ENCODE measurements at regions not wholly inside any gene's neighbourhood (a gene's known extent, or its start where the extent isn't known, plus 50 kb on each side); places are given as distances from the start of the nearest gene placed in this dataset.
"Not testable (repeated sequence)": the region's sequence is repeated elsewhere in the genome, so short reads cannot be mapped to it uniquely, and the experiment has no call there.

- peaks cover 6% of the 10 kb centered on the region for H3K9me3 Mint-ChIP-seq
- TF ChIP-seq CTCF (conservative IDR thresholded peaks at IDR 0.05): no peak
- H3K27ac Mint-ChIP-seq (ENCODE audit: unreplicated experiment): no peak overlapping the region
- DNase-seq (ENCODE audit: low read depth, low spot score): no peak
- H3K4me1 Mint-ChIP-seq: peaks cover 5% of the 10 kb centered on the region
- no peak overlapping the region for H3K4me3 Mint-ChIP-seq
- no peaks in the 10 kb centered on the region for H3K27me3 Mint-ChIP-seq (ENCODE audit: low read depth)
- no peaks in the 10 kb centered on the region for H3K36me3 Mint-ChIP-seq (ENCODE audit: low read depth)
These were observed 60.6 kb upstream of the SLC2A1 start for GRCh38 chr1:43019226-43019625.

- Mint-ChIP-seq H3K4me3 (no peak overlapping the region), H3K4me1 (peaks cover 15% of the 10 kb centered on the region), H3K27ac (ENCODE audit: unreplicated experiment) (peak overlapping the region; percentile 36), H3K9me3 (peaks cover 6% of the 10 kb centered on the region), H3K27me3 (ENCODE audit: low read depth) (no peaks in the 10 kb centered on the region), H3K36me3 (ENCODE audit: low read depth) (no peaks in the 10 kb centered on the region)
- no peak for DNase-seq (ENCODE audit: low read depth, low spot score)
- TF ChIP-seq CTCF (conservative IDR thresholded peaks at IDR 0.05): no peak
These were observed 59.5 kb upstream of the SLC2A1 start for GRCh38 chr1:43018121-43018520.

- Mint-ChIP-seq H3K9me3 (peaks cover 6% of the 10 kb centered on the region), H3K27me3 (ENCODE audit: low read depth) (no peaks in the 10 kb centered on the region), H3K4me1 (peaks cover 37% of the 10 kb centered on the region), H3K27ac (ENCODE audit: unreplicated experiment) (no peak overlapping the region), H3K4me3 (no peak overlapping the region), H3K36me3 (ENCODE audit: low read depth) (no peaks in the 10 kb centered on the region)
- no peak for DNase-seq (ENCODE audit: low read depth, low spot score)
- no peak for TF ChIP-seq CTCF (conservative IDR thresholded peaks at IDR 0.05)
These were observed 56.6 kb upstream of the SLC2A1 start for GRCh38 chr1:43015269-43015668.

- not testable (repeated sequence) for H3K27ac Mint-ChIP-seq (ENCODE audit: unreplicated experiment); DNase-seq (ENCODE audit: low read depth, low spot score); H3K4me3 Mint-ChIP-seq; H3K27me3 Mint-ChIP-seq (ENCODE audit: low read depth); H3K36me3 Mint-ChIP-seq (ENCODE audit: low read depth); H3K9me3 Mint-ChIP-seq
- H3K4me1 Mint-ChIP-seq: peaks cover 39% of the 10 kb centered on the region
These were observed 55.9 kb upstream of the SLC2A1 start for GRCh38 chr1:43014579-43014978.

GRCh38 chr1:43011020-43011419, 52.4 kb upstream of the SLC2A1 start:
- Mint-ChIP-seq H3K4me3 (no peak overlapping the region), H3K36me3 (ENCODE audit: low read depth) (no peaks in the 10 kb centered on the region), H3K9me3 (no peaks in the 10 kb centered on the region), H3K27ac (ENCODE audit: unreplicated experiment) (peak overlapping the region; percentile 79), H3K27me3 (ENCODE audit: low read depth) (peaks cover 6% of the 10 kb centered on the region), H3K4me1 (peaks cover 59% of the 10 kb centered on the region)
- no peak for DNase-seq (ENCODE audit: low read depth, low spot score)
- no peak for TF ChIP-seq CTCF (conservative IDR thresholded peaks at IDR 0.05)

- Mint-ChIP-seq H3K27ac (ENCODE audit: unreplicated experiment) (no peak overlapping the region), H3K27me3 (ENCODE audit: low read depth) (peaks cover 6% of the 10 kb centered on the region), H3K4me3 (no peak overlapping the region), H3K4me1 (peaks cover 66% of the 10 kb centered on the region), H3K36me3 (ENCODE audit: low read depth) (no peaks in the 10 kb centered on the region), H3K9me3 (no peaks in the 10 kb centered on the region)
- TF ChIP-seq CTCF (conservative IDR thresholded peaks at IDR 0.05): no peak
- DNase-seq (ENCODE audit: low read depth, low spot score): no peak
These were observed 50.6 kb upstream of the SLC2A1 start for GRCh38 chr1:43009274-43009673.
